MM.1S (cell line): ENCODE measurements at regions not wholly inside any gene's neighbourhood (a gene's known extent, or its start where the extent isn't known, plus 50 kb on each side); places are given as distances from the start of the nearest gene placed in this dataset.

Experiments
- DNase-seq: peaks from one replicate; pipeline ENCODE4 v3.0.0-alpha.2; 2015
- H2AFZ ChIP-seq: fragments of 300-600 bp; sonication (generic); 2 replicates; pipeline ENCODE4 v1.6.0; 2016; ENCODE audit warnings: antibody characterized with exemption, low read length
- H3F3A ChIP-seq: fragments of 300-600 bp; sonication (generic); 2 replicates; pipeline ENCODE4 v1.6.1; 2016; ENCODE audit warnings: mild to moderate bottlenecking, antibody characterized with exemption, low read length, moderate library complexity, mixed read lengths; ENCODE audit not compliant: insufficient read depth
- H3K27ac ChIP-seq: fragments of 300-600 bp; sonication (generic); 2 replicates; pipeline ENCODE4 v1.5.1; 2016; ENCODE audit warnings: mild to moderate bottlenecking, low read length
- H3K27me3 ChIP-seq: fragments of 300-600 bp; sonication (generic); replicated peaks from 2 replicates; pipeline ENCODE4 v1.6.0; 2016; ENCODE audit warnings: low read length; ENCODE audit not compliant: insufficient read depth
- H3K36me3 ChIP-seq: fragments of 300-600 bp; sonication (generic); replicated peaks from 2 replicates; pipeline ENCODE4 v1.6.1; 2016; ENCODE audit warnings: mild to moderate bottlenecking, low read length, mixed read lengths; ENCODE audit not compliant: insufficient read depth
- H3K4me1 ChIP-seq: fragments of 300-600 bp; sonication (generic); 2 replicates; pipeline ENCODE4 v1.6.1; 2016; ENCODE audit warnings: low read length, mixed read lengths
- H3K4me2 ChIP-seq: fragments of 300-600 bp; sonication (generic); 2 replicates; pipeline ENCODE4 v1.6.0; 2016; ENCODE audit warnings: low read depth, low read length
- H3K4me3 ChIP-seq: fragments of 300-600 bp; sonication (generic); 2 replicates; pipeline ENCODE4 v1.5.1; 2016; ENCODE audit warnings: low read length, mixed read lengths
- H3K79me2 ChIP-seq: fragments of 300-600 bp; sonication (generic); 2 replicates; pipeline ENCODE4 v1.6.1; 2016; ENCODE audit warnings: mixed run types, low read length, mixed read lengths
- H3K9ac ChIP-seq: fragments of 300-600 bp; sonication (generic); 2 replicates; pipeline ENCODE4 v1.6.1; 2016; ENCODE audit warnings: low read length, mixed read lengths
- H3K9me2 ChIP-seq: fragments of 300-600 bp; sonication (generic); replicated peaks from 2 replicates; pipeline ENCODE4 v1.6.1; 2016; ENCODE audit warnings: mild to moderate bottlenecking, low read length, mixed read lengths; ENCODE audit not compliant: insufficient read depth
- H3K9me3 ChIP-seq: fragments of 300-600 bp; sonication (generic); replicated peaks from 2 replicates; pipeline ENCODE4 v1.6.1; 2016; ENCODE audit warnings: mild to moderate bottlenecking, low read length, mixed read lengths; ENCODE audit not compliant: insufficient read depth
- H4K20me1 ChIP-seq: fragments of 300-600 bp; sonication (generic); 2 replicates; pipeline ENCODE4 v1.6.1; 2016; ENCODE audit warnings: mild to moderate bottlenecking, low read length, moderate library complexity, mixed read lengths; ENCODE audit not compliant: insufficient read depth
- EZH2 ChIP-seq: fragments of 300-600 bp; sonication (generic); optimal IDR thresholded peaks from 2 replicates; pipeline ENCODE3; 2017; ENCODE audit warnings: low read depth, mild to moderate bottlenecking, antibody characterized with exemption, low read length, mixed read lengths
- EZH2phosphoT487 ChIP-seq: fragments of 300-600 bp; sonication (generic); IDR thresholded peaks from 2 replicates; pipeline ENCODE4 v1.6.1; 2018; ENCODE audit warnings: antibody characterized with exemption, low read length
- TF ChIP-seq, protein P1 (sequence below): fragments of 300-600 bp; sonication (generic); IDR thresholded peaks from 2 replicates; pipeline ENCODE4 v1.5.1; 2016; ENCODE audit warnings: antibody characterized with exemption, low read length, mixed read lengths

DNA sequence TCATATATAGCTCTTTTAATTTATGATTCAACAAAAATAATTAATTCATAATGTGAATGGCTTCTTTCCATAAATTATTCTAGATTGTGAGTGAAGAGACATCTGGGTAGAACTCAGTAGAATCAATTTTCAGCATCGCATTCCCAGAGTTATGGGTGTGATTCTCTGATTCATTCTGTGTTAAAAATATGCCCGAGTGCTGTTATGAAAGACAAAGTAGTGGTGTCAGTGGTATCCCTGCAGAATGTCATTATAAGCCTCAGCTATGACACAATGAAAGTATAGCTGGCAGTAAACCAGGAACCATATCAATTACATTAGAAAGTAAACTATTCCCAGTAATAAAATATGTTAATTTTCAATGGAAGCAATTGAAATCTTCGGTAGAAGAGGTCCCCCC is 480.5 kb upstream of the SLITRK1 start:
- Histone ChIP-seq H3K27ac (no peak overlapping the region), H3K36me3 (no peaks in the 10 kb centered on the region), H3K9me2 (no peaks in the 10 kb centered on the region), H3K9me3 (no peaks in the 10 kb centered on the region), H3K79me2 (no peaks in the 10 kb centered on the region), H3K27me3 (no peaks in the 10 kb centered on the region), H3K9ac (no peak overlapping the region), H3F3A (no peaks in the 10 kb centered on the region), H3K4me2 (no peak overlapping the region), H2AFZ (no peak overlapping the region), H3K4me3 (no peak overlapping the region), H4K20me1 (no peaks in the 10 kb centered on the region), H3K4me1 (no peaks in the 10 kb centered on the region)
- no peak for DNase-seq
- TF ChIP-seq EZH2 (no peak), EZH2phosphoT487 (no peak)
- TF ChIP-seq, protein P1, sequence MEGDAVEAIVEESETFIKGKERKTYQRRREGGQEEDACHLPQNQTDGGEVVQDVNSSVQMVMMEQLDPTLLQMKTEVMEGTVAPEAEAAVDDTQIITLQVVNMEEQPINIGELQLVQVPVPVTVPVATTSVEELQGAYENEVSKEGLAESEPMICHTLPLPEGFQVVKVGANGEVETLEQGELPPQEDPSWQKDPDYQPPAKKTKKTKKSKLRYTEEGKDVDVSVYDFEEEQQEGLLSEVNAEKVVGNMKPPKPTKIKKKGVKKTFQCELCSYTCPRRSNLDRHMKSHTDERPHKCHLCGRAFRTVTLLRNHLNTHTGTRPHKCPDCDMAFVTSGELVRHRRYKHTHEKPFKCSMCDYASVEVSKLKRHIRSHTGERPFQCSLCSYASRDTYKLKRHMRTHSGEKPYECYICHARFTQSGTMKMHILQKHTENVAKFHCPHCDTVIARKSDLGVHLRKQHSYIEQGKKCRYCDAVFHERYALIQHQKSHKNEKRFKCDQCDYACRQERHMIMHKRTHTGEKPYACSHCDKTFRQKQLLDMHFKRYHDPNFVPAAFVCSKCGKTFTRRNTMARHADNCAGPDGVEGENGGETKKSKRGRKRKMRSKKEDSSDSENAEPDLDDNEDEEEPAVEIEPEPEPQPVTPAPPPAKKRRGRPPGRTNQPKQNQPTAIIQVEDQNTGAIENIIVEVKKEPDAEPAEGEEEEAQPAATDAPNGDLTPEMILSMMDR: no peak

- Histone ChIP-seq H3K9me2 (no peaks in the 10 kb centered on the region), H3K27me3 (no peaks in the 10 kb centered on the region), H3K36me3 (no peaks in the 10 kb centered on the region), H3K4me3 (no peak overlapping the region), H3F3A (no peaks in the 10 kb centered on the region), H3K27ac (no peak overlapping the region), H3K79me2 (no peaks in the 10 kb centered on the region), H3K9me3 (no peaks in the 10 kb centered on the region), H3K4me2 (no peak overlapping the region), H4K20me1 (no peaks in the 10 kb centered on the region), H3K9ac (no peak overlapping the region), H2AFZ (no peak overlapping the region), H3K4me1 (no peaks in the 10 kb centered on the region)
- no peak for DNase-seq
- TF ChIP-seq EZH2phosphoT487 (no peak), EZH2 (no peak)
- TF ChIP-seq, protein P1: no peak
These were observed 478.5 kb upstream of the SLITRK1 start for GRCh38 chr13:84360822-84361221.

GRCh38 chr13:84358601-84359000 is 476.3 kb upstream of the SLITRK1 start:
- no peak overlapping the region for H2AFZ ChIP-seq
- no peaks in the 10 kb centered on the region for H3F3A ChIP-seq
- H3K4me3 ChIP-seq: no peak overlapping the region
- H3K79me2 ChIP-seq: no peaks in the 10 kb centered on the region
- H3K9me2 ChIP-seq: no peaks in the 10 kb centered on the region
- H3K9me3 ChIP-seq: no peaks in the 10 kb centered on the region
- H4K20me1 ChIP-seq: no peaks in the 10 kb centered on the region
- no peaks in the 10 kb centered on the region for H3K27me3 ChIP-seq
- no peak overlapping the region for H3K4me2 ChIP-seq
- no peaks in the 10 kb centered on the region for H3K36me3 ChIP-seq
- DNase-seq: no peak
- no peak overlapping the region for H3K9ac ChIP-seq
- no peak overlapping the region for H3K27ac ChIP-seq
- TF ChIP-seq, protein P1: no peak
- no peak for TF ChIP-seq EZH2
- TF ChIP-seq EZH2phosphoT487: no peak
- no peaks in the 10 kb centered on the region for H3K4me1 ChIP-seq
